GM23248 (cell line): ENCODE measurements at regions not wholly inside any gene's neighbourhood (a gene's known extent, or its start where the extent isn't known, plus 50 kb on each side); places are given as distances from the start of the nearest gene placed in this dataset.
"Not testable (repeated sequence)": the region's sequence is repeated elsewhere in the genome, so short reads cannot be mapped to it uniquely, and the experiment has no call there.

Experiments
- DNase-seq: peaks from one replicate; pipeline ENCODE4 v3.0.0-alpha.2; 2015
- H2AFZ ChIP-seq: fragments of 200-600 bp; sonication (generic); 2 replicates; pipeline ENCODE4 v1.6.1; 2016; ENCODE audit warnings: antibody characterized with exemption
- H3F3A ChIP-seq: fragments of 200-600 bp; sonication (generic); 2 replicates; pipeline ENCODE4 v1.6.1; 2016; ENCODE audit warnings: mild to moderate bottlenecking, antibody characterized with exemption, mixed run types; ENCODE audit not compliant: insufficient read depth
- H3K27ac ChIP-seq: fragments of 200-600 bp; sonication (generic); 2 replicates; pipeline ENCODE4 v1.5.1; 2016; ENCODE audit warnings: mild to moderate bottlenecking
- H3K27me3 ChIP-seq: fragments of 200-600 bp; sonication (generic); replicated peaks from 2 replicates; pipeline ENCODE4 v1.6.1; 2016; ENCODE audit warnings: mild to moderate bottlenecking; ENCODE audit not compliant: insufficient read depth
- H3K36me3 ChIP-seq: fragments of 200-600 bp; sonication (generic); 2 replicates; pipeline ENCODE4 v1.6.1; 2016; ENCODE audit warnings: low read depth, mild to moderate bottlenecking
- H3K4me1 ChIP-seq: fragments of 200-600 bp; sonication (generic); 2 replicates; pipeline ENCODE4 v1.6.1; 2016; ENCODE audit warnings: mild to moderate bottlenecking; ENCODE audit not compliant: insufficient read depth
- H3K4me2 ChIP-seq: fragments of 200-600 bp; sonication (generic); one replicate; pipeline ENCODE4 v1.6.1; 2016; ENCODE audit warnings: mild to moderate bottlenecking; ENCODE audit not compliant: unreplicated experiment
- H3K4me3 ChIP-seq: fragments of 200-600 bp; sonication (generic); 2 replicates; pipeline ENCODE4 v1.5.1; 2016; ENCODE audit warnings: mild to moderate bottlenecking
- H3K79me2 ChIP-seq: fragments of 200-600 bp; sonication (generic); 2 replicates; pipeline ENCODE4 v1.6.1; 2016; ENCODE audit warnings: mild to moderate bottlenecking; ENCODE audit not compliant: insufficient read depth
- H3K9ac ChIP-seq: fragments of 200-600 bp; sonication (generic); 2 replicates; pipeline ENCODE4 v1.6.1; 2016; ENCODE audit warnings: mild to moderate bottlenecking
- H3K9me2 ChIP-seq: fragments of 200-600 bp; sonication (generic); 2 replicates; pipeline ENCODE4 v1.6.1; 2016; ENCODE audit warnings: mixed run types, mild to moderate bottlenecking, moderate library complexity; ENCODE audit not compliant: insufficient read depth
- H3K9me3 ChIP-seq: fragments of 200-600 bp; sonication (generic); one replicate; pipeline ENCODE4 v1.6.1; 2017; ENCODE audit warnings: low read depth
- H4K20me1 ChIP-seq: fragments of 200-600 bp; sonication (generic); 2 replicates; pipeline ENCODE4 v1.6.0; 2016; ENCODE audit not compliant: insufficient read depth
- EZH2 ChIP-seq: fragments of 200-600 bp; sonication (generic); IDR thresholded peaks from 2 replicates; pipeline ENCODE4 v1.6.1; 2018; ENCODE audit warnings: antibody characterized with exemption, mild to moderate bottlenecking; ENCODE audit not compliant: insufficient read depth, poor library complexity, severe bottlenecking
- EZH2phosphoT487 ChIP-seq: fragments of 200-600 bp; sonication (generic); IDR thresholded peaks from 2 replicates; pipeline ENCODE4 v1.6.1; 2018; ENCODE audit warnings: antibody characterized with exemption, moderate library complexity, mild to moderate bottlenecking, low read depth; ENCODE audit not compliant: insufficient read depth
- WGBS, 2 experiments: methylation state at CpG; one replicate each; pipeline ENCODE4 v1.1.6; 2015 to 2017; ENCODE audit warnings: low lambda C conversion rate in 2 of 2, low coverage in 1 of 2; ENCODE audit errors: missing lambda C conversion rate in 2 of 2; 5-methylcytosine and 5-hydroxymethylcytosine counted together
- in situ Hi-C: fragments of 300-500 bp; cut with MboI; formaldehyde crosslinking; loops from 2 replicates; pipeline ENCODE4 v1.15.0; 2020

DNA sequence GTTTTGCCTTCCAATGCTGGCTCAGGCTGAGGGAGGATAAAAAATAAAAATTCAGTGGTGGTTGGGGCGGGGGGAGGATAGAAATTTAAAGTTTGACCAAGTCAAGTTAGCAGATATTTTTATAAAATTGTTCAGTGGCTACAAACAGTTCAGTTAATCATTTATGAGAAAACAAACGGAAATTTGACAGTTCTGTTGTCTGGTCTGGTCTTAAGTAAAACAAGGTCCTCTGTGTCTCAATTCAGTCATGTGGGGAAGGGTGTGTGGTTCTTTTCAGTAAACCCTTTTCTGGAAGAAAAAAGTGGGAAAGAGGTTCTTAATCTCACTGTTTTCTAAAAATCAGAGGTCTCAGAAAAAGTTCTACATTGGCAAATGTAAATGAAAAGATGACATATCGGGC, 409.1 kb upstream of the SPANXN4 start:
- H3K9ac ChIP-seq, result no peak overlapping the region
- no peaks in the 10 kb centered on the region for H3K9me2 ChIP-seq
- no peaks in the 10 kb centered on the region for H3F3A ChIP-seq
- H2AFZ ChIP-seq, result no peak overlapping the region
- no peaks in the 10 kb centered on the region for H3K4me1 ChIP-seq
- H3K36me3 ChIP-seq, result no peaks in the 10 kb centered on the region
- no peaks in the 10 kb centered on the region for H3K9me3 ChIP-seq
- no peak for DNase-seq
- no peak overlapping the region for H3K4me3 ChIP-seq
- H3K79me2 ChIP-seq, result no peaks in the 10 kb centered on the region
- no peaks in the 10 kb centered on the region for H4K20me1 ChIP-seq
- 0 to 10% methylated on average over 3 of the region's 3 CpGs for WGBS, 2 experiments
- in situ Hi-C loops, result no loop called here
- H3K27ac ChIP-seq, result no peak overlapping the region
- TF ChIP-seq EZH2phosphoT487, result no peak
- no peak for TF ChIP-seq EZH2
- H3K4me2 ChIP-seq, result no peak overlapping the region
- H3K27me3 ChIP-seq, result no peaks in the 10 kb centered on the region

DNA sequence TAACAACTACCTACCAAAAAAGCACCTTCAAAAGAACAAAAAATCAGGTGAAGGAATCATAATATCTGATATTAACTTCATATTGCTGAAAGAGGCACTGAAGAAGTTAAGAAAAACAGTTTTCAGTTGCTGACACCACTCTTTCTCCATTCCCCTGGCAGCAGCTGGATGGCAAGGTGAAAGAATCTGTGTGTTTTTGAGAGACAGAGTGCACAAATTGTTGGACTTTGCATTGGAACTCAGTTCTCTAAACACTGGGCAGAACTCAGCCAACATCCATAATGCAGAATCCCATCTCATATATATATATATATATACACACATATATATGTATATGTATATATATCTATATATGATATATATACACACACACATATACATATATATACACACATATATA, 408.3 kb upstream of the MAGEC2 start:
- Histone ChIP-seq H2AFZ (no peak overlapping the region), H3F3A (no peaks in the 10 kb centered on the region), H3K9me2 (no peaks in the 10 kb centered on the region), H3K27ac (no peak overlapping the region), H4K20me1 (no peaks in the 10 kb centered on the region), H3K9ac (no peak overlapping the region), H3K4me2 (no peak overlapping the region), H3K9me3 (no peaks in the 10 kb centered on the region), H3K79me2 (no peaks in the 10 kb centered on the region), H3K4me3 (no peak overlapping the region), H3K36me3 (no peaks in the 10 kb centered on the region), H3K27me3 (no peaks in the 10 kb centered on the region), H3K4me1 (no peaks in the 10 kb centered on the region)
- DNase-seq, result no peak
- TF ChIP-seq EZH2 (no peak), EZH2phosphoT487 (no peak)
- in situ Hi-C loops, result no loop called here

GRCh38 chrX:142606629-142607028, 401.5 kb upstream of the MAGEC2 start:
- H3K36me3 ChIP-seq, in situ Hi-C loops, H4K20me1 ChIP-seq, H3K9me3 ChIP-seq, H3K4me2 ChIP-seq, H3K9ac ChIP-seq, H3K27ac ChIP-seq, H3K79me2 ChIP-seq, H3K9me2 ChIP-seq, H3F3A ChIP-seq, H2AFZ ChIP-seq, H3K4me1 ChIP-seq, H3K27me3 ChIP-seq, H3K4me3 ChIP-seq: not testable (repeated sequence)
- DNase-seq, result peak; percentile 0
- 57 to 74% methylated on average over 5 to 7 of the region's 10 CpGs for WGBS, 2 experiments

GRCh38 chrX:142601792-142602191, 396.7 kb upstream of the MAGEC2 start:
- Histone ChIP-seq H3K9ac (no peak overlapping the region), H3K27me3 (no peaks in the 10 kb centered on the region), H3K79me2 (no peaks in the 10 kb centered on the region), H3F3A (no peaks in the 10 kb centered on the region), H3K4me3 (no peak overlapping the region), H3K4me2 (no peak overlapping the region), H3K36me3 (no peaks in the 10 kb centered on the region), H3K4me1 (no peaks in the 10 kb centered on the region), H3K9me3 (no peaks in the 10 kb centered on the region), H3K27ac (no peak overlapping the region), H2AFZ (no peak overlapping the region), H4K20me1 (no peaks in the 10 kb centered on the region), H3K9me2 (no peaks in the 10 kb centered on the region)
- DNase-seq, result no peak
- WGBS, 2 experiments, result 29 to 45% methylated on average over 5 of the region's 5 CpGs
- no peak for TF ChIP-seq EZH2
- no peak for TF ChIP-seq EZH2phosphoT487
- in situ Hi-C loops, result no loop called here

DNA sequence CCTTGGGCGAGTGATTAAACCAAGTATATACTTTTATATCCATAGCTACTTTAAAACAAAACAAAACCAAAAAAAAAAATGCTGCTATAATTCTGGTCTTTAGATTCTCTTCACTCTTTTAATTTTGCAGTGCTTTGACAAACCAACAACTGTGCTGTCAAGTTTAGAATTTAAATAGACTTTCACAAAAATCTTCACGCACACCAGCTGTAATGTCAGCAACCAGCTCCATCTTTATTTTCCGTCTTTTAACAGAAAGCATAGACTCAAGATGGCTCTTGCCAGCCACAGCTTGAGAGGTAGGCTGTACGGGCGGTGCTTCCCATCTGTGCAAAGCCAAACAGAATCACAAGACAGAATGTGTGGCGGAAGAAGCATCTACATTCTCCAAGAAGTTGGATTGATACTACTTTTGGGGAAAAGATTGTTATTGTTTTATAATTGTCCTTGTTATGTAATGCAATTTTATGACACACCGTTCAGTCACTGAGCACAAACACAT, 388.3 kb upstream of the MAGEC2 start:
- Histone ChIP-seq H3K27me3 (no peaks in the 10 kb centered on the region), H3F3A (no peaks in the 10 kb centered on the region), H3K4me2 (no peak overlapping the region), H3K27ac (no peak overlapping the region), H3K4me3 (no peak overlapping the region), H3K79me2 (no peaks in the 10 kb centered on the region), H3K9me3 (no peaks in the 10 kb centered on the region), H2AFZ (no peak overlapping the region), H3K4me1 (no peaks in the 10 kb centered on the region), H3K36me3 (no peaks in the 10 kb centered on the region), H3K9me2 (no peaks in the 10 kb centered on the region), H4K20me1 (no peaks in the 10 kb centered on the region), H3K9ac (no peak overlapping the region)
- no peak for TF ChIP-seq EZH2phosphoT487
- no peak for TF ChIP-seq EZH2
- 29 to 39% methylated on average over 7 of the region's 7 CpGs for WGBS, 2 experiments
- in situ Hi-C loops, result no loop called here
- no peak for DNase-seq
